Gastrocnemius medialis (tissue), 4 donors: ENCODE measurements at regions not wholly inside any gene's neighbourhood (a gene's known extent, or its start where the extent isn't known, plus 50 kb on each side); places are given as distances from the start of the nearest gene placed in this dataset.

Experiments
- ATAC-seq, 2 donors: fragments of 150-250 bp; one replicate each; pipeline ENCODE4 v1.9.1; 2016
- DNase-seq, 2 donors: peaks; one replicate each; pipeline ENCODE4 v3.0.0-alpha.2; 2019
- H3K27ac ChIP-seq, 4 donors: fragments of 200-600 bp; sonication (generic); 1 replicate in 1 of 4; 2 replicates in 3 of 4; pipeline ENCODE4 v1.5.1; 2016 to 2018; ENCODE audit warnings: mild to moderate bottlenecking in 2 of 4, moderate library complexity in 1 of 4
- H3K27me3 ChIP-seq, 3 donors: fragments of 200-600 bp; sonication (generic) in 2 of 3; 1 replicate in 1 of 3; 2 replicates in 2 of 3; pipeline versions ENCODE4 v1.5.1 to v1.6.0; 2016 to 2019; ENCODE audit warnings: mild to moderate bottlenecking in 1 of 3, moderate library complexity in 1 of 3
- H3K36me3 ChIP-seq, 2 donors: fragments of 200-600 bp; sonication (generic) in 1 of 2; one replicate each; pipeline ENCODE4 v1.5.1; 2017 to 2018
- H3K4me1 ChIP-seq, 2 donors: fragments of 200-600 bp; sonication (generic) in 1 of 2; one replicate each; pipeline ENCODE4 v1.5.1; 2016 to 2017; ENCODE audit warnings: mild to moderate bottlenecking in 2 of 2
- H3K4me3 ChIP-seq, 4 donors: fragments of 200-600 bp; sonication (generic) in 3 of 4; 1 replicate in 1 of 4; 2 replicates in 3 of 4; pipeline ENCODE4 v1.5.1; 2016 to 2019; ENCODE audit warnings: mild to moderate bottlenecking in 2 of 4
- H3K9me3 ChIP-seq, 3 donors: fragments of 200-600 bp; sonication (generic) in 2 of 3; 1 replicate in 1 of 3; 2 replicates in 2 of 3; pipeline ENCODE4 v1.5.1; 2016 to 2019
- CTCF ChIP-seq, 5 experiments: fragments of 450-650 bp in 3 of 5; fragments of 200-600 bp in 2 of 5; sonication (generic) in 2 of 5; IDR thresholded peaks in 4 of 5; conservative IDR thresholded peaks in 1 of 5; 1 replicate in 4 of 5; 2 replicates in 1 of 5; pipeline ENCODE4 v1.5.1; 2016 to 2019; ENCODE audit warnings: antibody characterized with exemption in 5 of 5, mild to moderate bottlenecking in 3 of 5, moderate library complexity in 3 of 5
- POLR2A ChIP-seq, 2 donors: fragments of 450-650 bp; IDR thresholded peaks; one replicate each; pipeline ENCODE4 v1.6.1; 2017; ENCODE audit warnings: antibody characterized with exemption in 2 of 2, mild to moderate bottlenecking in 2 of 2, moderate library complexity in 2 of 2
- in situ Hi-C, 4 donors: fragments of 200-750 bp; cut with MboI; loops; one replicate each; pipeline versions ENCODE4 v1.15.0 to v1.8.0; 2017; ENCODE audit warnings: low sequenced_read_pairs in 4 of 4
- intact Hi-C: fragments of 100-400 bp; cut with DNase I; formaldehyde crosslinking; loops from one replicate; pipeline ENCODE4 v1.15.1; 2023; ENCODE audit warnings: low total_unique reads

GRCh38 chr10:83937161-83937560, 202.1 kb upstream of the GHITM start:
- DNase-seq (no peak), ATAC-seq (no peak)
- Histone ChIP-seq H3K36me3 (no peaks in the 10 kb centered on the region), H3K27me3 (no peaks in the 10 kb centered on the region), H3K4me3 (no peak overlapping the region), H3K4me1 (no peaks in the 10 kb centered on the region), H3K27ac (no peak overlapping the region), H3K9me3 (no peaks in the 10 kb centered on the region)
- in situ Hi-C loops (no loop called here), intact Hi-C loops (no loop called here)
- TF ChIP-seq CTCF (IDR thresholded peaks at IDR 0.05 in 4 of 5, conservative IDR thresholded peaks at IDR 0.05 in 1 of 5) (no peak), POLR2A (IDR thresholded peaks at IDR 0.05) (no peak)

GRCh38 chr10:83937826-83938225, 201.5 kb upstream of the GHITM start:
- intact Hi-C loops = no loop called here
- TF ChIP-seq CTCF (IDR thresholded peaks at IDR 0.05 in 4 of 5, conservative IDR thresholded peaks at IDR 0.05 in 1 of 5) (no peak), POLR2A (IDR thresholded peaks at IDR 0.05) (no peak)

GRCh38 chr10:83941189-83941588, 198.1 kb upstream of the GHITM start:
- no peaks in the 10 kb centered on the region for H3K27me3 ChIP-seq
- H3K36me3 ChIP-seq = no peaks in the 10 kb centered on the region
- no peaks in the 10 kb centered on the region for H3K4me1 ChIP-seq
- no peak overlapping the region for H3K4me3 ChIP-seq
- TF ChIP-seq POLR2A (IDR thresholded peaks at IDR 0.05) (no peak), CTCF (IDR thresholded peaks at IDR 0.05 in 4 of 5, conservative IDR thresholded peaks at IDR 0.05 in 1 of 5) (no peak)
- no peaks in the 10 kb centered on the region for H3K9me3 ChIP-seq
- no peak for DNase-seq
- no peak overlapping the region for H3K27ac ChIP-seq
- in situ Hi-C loops = no loop called here
- no peak for ATAC-seq
- intact Hi-C loops = no loop called here

More at GRCh38 chr10:83937826-83938225, 201.5 kb upstream of the GHITM start:
- in situ Hi-C loops = no loop called here
- H3K4me1 ChIP-seq = no peaks in the 10 kb centered on the region
- H3K27ac ChIP-seq = no peak overlapping the region
- DNase-seq (no peak), ATAC-seq (no peak)
- H3K9me3 ChIP-seq = no peaks in the 10 kb centered on the region
- H3K36me3 ChIP-seq = no peaks in the 10 kb centered on the region
- H3K4me3 ChIP-seq = no peak overlapping the region
- H3K27me3 ChIP-seq = no peaks in the 10 kb centered on the region

- Histone ChIP-seq H3K9me3 (no peaks in the 10 kb centered on the region), H3K36me3 (no peaks in the 10 kb centered on the region), H3K27me3 (no peaks in the 10 kb centered on the region), H3K4me3 (no peak overlapping the region), H3K27ac (no peak overlapping the region), H3K4me1 (no peaks in the 10 kb centered on the region)
- intact Hi-C loops (no loop called here), in situ Hi-C loops (no loop called here)
- DNase-seq (no peak), ATAC-seq (no peak)
- TF ChIP-seq CTCF (IDR thresholded peaks at IDR 0.05 in 4 of 5, conservative IDR thresholded peaks at IDR 0.05 in 1 of 5) = no peak
- TF ChIP-seq POLR2A (IDR thresholded peaks at IDR 0.05) = no peak
These were observed 196.9 kb upstream of the GHITM start for GRCh38 chr10:83942410-83942809.

GRCh38 chr10:83943049-83943448, 196.3 kb upstream of the GHITM start:
- in situ Hi-C loops (no loop called here), intact Hi-C loops (no loop called here)
- TF ChIP-seq POLR2A (IDR thresholded peaks at IDR 0.05) (no peak), CTCF (IDR thresholded peaks at IDR 0.05 in 4 of 5, conservative IDR thresholded peaks at IDR 0.05 in 1 of 5) (no peak)
- Histone ChIP-seq H3K27ac (no peak overlapping the region), H3K36me3 (no peaks in the 10 kb centered on the region), H3K4me1 (no peaks in the 10 kb centered on the region), H3K4me3 (no peak overlapping the region), H3K9me3 (no peaks in the 10 kb centered on the region), H3K27me3 (no peaks in the 10 kb centered on the region)
- DNase-seq = no peak
- no peak for ATAC-seq
